22Rv1 (cell line): ENCODE measurements at regions not wholly inside any gene's neighbourhood (a gene's known extent, or its start where the extent isn't known, plus 50 kb on each side); places are given as distances from the start of the nearest gene placed in this dataset.

Experiments used
- CTCF ChIP-seq: fragments of 450-650 bp; IDR thresholded peaks from 2 replicates; pipeline ENCODE4 v1.5.1; 2017; ENCODE audit warnings: mild to moderate bottlenecking
- ZFX ChIP-seq: fragments of 450-650 bp; IDR thresholded peaks from 2 replicates; pipeline ENCODE4 v1.6.1; 2017; ENCODE audit warnings: antibody characterized with exemption, borderline replicate concordance

GRCh38 chr13:72104656-72105180 lies 237.7 kb upstream of the DACH1 start:
- TF ChIP-seq CTCF (no peak), ZFX (no peak)
